Fibroblast of lung (primary cell): ENCODE measurements at regions not wholly inside any gene's neighbourhood (a gene's known extent, or its start where the extent isn't known, plus 50 kb on each side); places are given as distances from the start of the nearest gene placed in this dataset.

Experiments
- DNase-seq, 2 donors: peaks; one replicate each; pipeline versions ENCODE4 v3.0.0 to v3.0.0-alpha.2; 2010; ENCODE audit warnings: low read depth in 2 of 2
- H2AFZ ChIP-seq: 2 replicates; pipeline ENCODE4 v1.5.1; 2012; ENCODE audit warnings: low read length, control low read depth, inconsistent platforms
- H3K27ac ChIP-seq: 2 replicates; pipeline ENCODE4 v1.5.1; 2011; ENCODE audit warnings: low read length, control low read depth; ENCODE audit not compliant: insufficient read depth
- H3K27me3 ChIP-seq: 2 replicates; pipeline ENCODE4 v1.5.1; 2011; ENCODE audit warnings: mild to moderate bottlenecking, low read length; ENCODE audit not compliant: control insufficient read depth, insufficient read depth
- H3K36me3 ChIP-seq: 2 replicates; pipeline ENCODE4 v1.5.1; 2011; ENCODE audit warnings: low read length; ENCODE audit not compliant: control insufficient read depth, insufficient read depth
- H3K4me1 ChIP-seq: 2 replicates; pipeline ENCODE4 v1.5.1; 2011; ENCODE audit warnings: low read length; ENCODE audit not compliant: control insufficient read depth, insufficient read depth; ENCODE audit errors: extremely low read depth
- H3K4me2 ChIP-seq: 2 replicates; pipeline ENCODE4 v1.5.1; 2011; ENCODE audit warnings: low read length, control low read depth; ENCODE audit not compliant: insufficient read depth; ENCODE audit errors: extremely low read depth
- H3K4me3 ChIP-seq, 4 experiments: fragments of 200-600 bp in 1 of 4; sonication (generic) in 1 of 4; replicated peaks in 1 of 4; 2 replicates each; pipeline ENCODE4 v1.5.1; 2011 to 2016; ENCODE audit warnings: low read length in 4 of 4, low read depth in 3 of 4, mild to moderate bottlenecking in 3 of 4, control low read depth in 2 of 4, inconsistent platforms in 1 of 4, mixed read lengths in 1 of 4; ENCODE audit not compliant: insufficient read depth in 1 of 4; ENCODE audit errors: control extremely low read depth in 1 of 4
- H3K79me2 ChIP-seq: 2 replicates; pipeline ENCODE4 v1.5.1; 2012; ENCODE audit warnings: mild to moderate bottlenecking, low read length, inconsistent platforms; ENCODE audit not compliant: control insufficient read depth, insufficient read depth
- H3K9ac ChIP-seq: 2 replicates; pipeline ENCODE4 v1.5.1; 2011; ENCODE audit warnings: mild to moderate bottlenecking, low read length, control low read depth; ENCODE audit not compliant: insufficient read depth
- H3K9me3 ChIP-seq: 2 replicates; pipeline ENCODE4 v1.5.1; 2012; ENCODE audit warnings: low read depth, low read length; ENCODE audit not compliant: control insufficient read depth, insufficient read depth
- H4K20me1 ChIP-seq: 2 replicates; pipeline ENCODE4 v1.5.1; 2011; ENCODE audit warnings: low read length; ENCODE audit not compliant: control insufficient read depth, insufficient read depth; ENCODE audit errors: extremely low read depth
- CTCF ChIP-seq, 2 donors: IDR thresholded peaks in 1 of 2; conservative IDR thresholded peaks in 1 of 2; 1 replicate in 1 of 2; 2 replicates in 1 of 2; pipeline ENCODE4 v1.5.1; 2011 to 2012; ENCODE audit warnings: low read length in 2 of 2, control low read depth in 1 of 2, inconsistent platforms in 1 of 2, low read depth in 1 of 2, mild to moderate bottlenecking in 1 of 2
- EZH2 ChIP-seq: IDR thresholded peaks from 2 replicates; pipeline ENCODE4 v1.5.1; 2012; ENCODE audit warnings: low read length, control low read depth, mild to moderate bottlenecking; ENCODE audit errors: missing control alignments

GRCh38 chr12:125193376-125194152 is 128.3 kb downstream of the AACS start:
- Histone ChIP-seq H3K27ac (no peak overlapping the region), H3K4me3 (no peak overlapping the region), H3K79me2 (no peaks in the 10 kb centered on the region), H3K36me3 (no peaks in the 10 kb centered on the region), H3K4me1 (no peaks in the 10 kb centered on the region), H3K9me3 (no peaks in the 10 kb centered on the region), H4K20me1 (no peaks in the 10 kb centered on the region), H3K9ac (no peak overlapping the region), H3K4me2 (no peak overlapping the region), H2AFZ (no peak overlapping the region), H3K27me3 (peaks cover 11% of the 10 kb centered on the region)
- no peak for DNase-seq
- no peak for TF ChIP-seq EZH2
- no peak for TF ChIP-seq CTCF (conservative IDR thresholded peaks at IDR 0.05 in 1 of 2, IDR thresholded peaks at IDR 0.05 in 1 of 2; ENCODE audit: low read depth in 1 of 2, low read length in 2 of 2)

- no peaks in the 10 kb centered on the region for H3K36me3 ChIP-seq
- H3K4me2 ChIP-seq: no peak overlapping the region
- H3K4me3 ChIP-seq: no peak overlapping the region
- no peaks in the 10 kb centered on the region for H3K4me1 ChIP-seq
- no peak overlapping the region for H3K9ac ChIP-seq
- no peaks in the 10 kb centered on the region for H3K9me3 ChIP-seq
- no peaks in the 10 kb centered on the region for H3K79me2 ChIP-seq
- DNase-seq: peak in 1 of 2 donors; percentile 63
- TF ChIP-seq EZH2: no peak
- no peak for TF ChIP-seq CTCF (conservative IDR thresholded peaks at IDR 0.05 in 1 of 2, IDR thresholded peaks at IDR 0.05 in 1 of 2; ENCODE audit: low read depth in 1 of 2, low read length in 2 of 2)
- no peak overlapping the region for H2AFZ ChIP-seq
- H3K27me3 ChIP-seq: peaks cover 4% of the 10 kb centered on the region
- H4K20me1 ChIP-seq: no peaks in the 10 kb centered on the region
- no peak overlapping the region for H3K27ac ChIP-seq
Observed at GRCh38 chr12:125194163-125194773, 129.0 kb downstream of the AACS start.

GRCh38 chr12:125194987-125195386 is 129.8 kb downstream of the AACS start:
- TF ChIP-seq EZH2 (no peak), CTCF (conservative IDR thresholded peaks at IDR 0.05 in 1 of 2, IDR thresholded peaks at IDR 0.05 in 1 of 2; ENCODE audit: low read depth in 1 of 2, low read length in 2 of 2) (no peak)
- DNase-seq: no peak
- no peaks in the 10 kb centered on the region for H3K27me3 ChIP-seq
- H3K4me1 ChIP-seq: no peaks in the 10 kb centered on the region
- H3K9me3 ChIP-seq: no peaks in the 10 kb centered on the region
- H3K36me3 ChIP-seq: no peaks in the 10 kb centered on the region
- H4K20me1 ChIP-seq: no peaks in the 10 kb centered on the region
- H3K4me3 ChIP-seq: no peak overlapping the region
- H2AFZ ChIP-seq: no peak overlapping the region
- H3K9ac ChIP-seq: no peak overlapping the region
- no peaks in the 10 kb centered on the region for H3K79me2 ChIP-seq
- H3K27ac ChIP-seq: no peak overlapping the region
- H3K4me2 ChIP-seq: no peak overlapping the region
